Heart left ventricle (tissue), 13 donors: ENCODE measurements at regions not wholly inside any gene's neighbourhood (a gene's known extent, or its start where the extent isn't known, plus 50 kb on each side); places are given as distances from the start of the nearest gene placed in this dataset.

Experiments
- CTCF ChIP-seq, 12 donors: fragments of 200-600 bp; sonication (generic) in 4 of 12; IDR thresholded peaks; one replicate each; pipeline versions ENCODE4 v1.5.0 to v1.8.0; 2018 to 2022; ENCODE audit warnings: antibody characterized with exemption in 12 of 12, mild to moderate bottlenecking in 5 of 12
- POLR2A ChIP-seq, 2 donors: fragments of 450-650 bp; IDR thresholded peaks; one replicate each; pipeline ENCODE4 v1.6.1; 2017; ENCODE audit warnings: antibody characterized with exemption in 2 of 2, mild to moderate bottlenecking in 2 of 2, moderate library complexity in 2 of 2
- donor health status: ischemic (EF 13 %, LVEDD 7.1; RV severe dilation, severe dysfunction).
- donor health status: DM: no; HTN: yes; CAD: no.
- donor health status: DM: no; HTN: no; CAD: no.
- donor health status: ischemic (EF 25% LVEDD 6.9; RV normal size, moderate dysfunction).
- donor health status: ischemic (EF 25% LVEDD 5.7; RV mildly dilated, moderate dysfunction).
- donor health status: ischemic (EF 35%, LVEDD 5.7; RV mildly dilated, moderate dysfunction).
- donor health status: nonischemic (EF 11% LVEDD 7.7; RV severe dilation, severe dysfunction).
- donor health status: DM: yes; HTN: yes; CAD: no.
- donor health status: PGD.
- donor health status: ischemic (EF 29% LVEDD 5.4; RV normal size, mild dysfunction).
- donor health status: nonischemic (EF 23%, LVEDD 6.1; RV moderate dilation, normal function).

GRCh38 chr10:131697476-131698128, 203.2 kb upstream of the PPP2R2D start:
- TF ChIP-seq CTCF (IDR thresholded peaks at IDR 0.05) (no peak), POLR2A (IDR thresholded peaks at IDR 0.05) (no peak)
